RWPE1 (cell line): ENCODE measurements at regions not wholly inside any gene's neighbourhood (a gene's known extent, or its start where the extent isn't known, plus 50 kb on each side); places are given as distances from the start of the nearest gene placed in this dataset.

Experiments used
- CTCF ChIA-PET: fragments of 350-600 bp; sonication (Branson Sonifier 250); formaldehyde crosslinking; extraction: SDS; loops from one replicate; lab custom pipeline; 2021; lab: Yijun Ruan, JAX
- POLR2A ChIA-PET: fragments of 400-600 bp; formaldehyde crosslinking; extraction: SDS; loops from one replicate; lab custom pipeline; 2020; ENCODE audit warnings: antibody characterized with exemption; ENCODE audit not compliant: low non-redundant PET; lab: Yijun Ruan, JAX
- DNase-seq: peaks from one replicate; pipeline ENCODE4 v3.0.0; 2012; ENCODE audit warnings: low spot score
- H3K27ac ChIP-seq: fragments of 450-650 bp; 2 replicates; pipeline ENCODE4 v1.5.1; 2017
- CTCF ChIP-seq: fragments of 450-650 bp; conservative IDR thresholded peaks from 2 replicates; pipeline ENCODE4 v1.5.1; 2017; ENCODE audit warnings: low read depth, mild to moderate bottlenecking

- no peak overlapping the region for H3K27ac ChIP-seq
- POLR2A ChIA-PET, result no interaction called here
- no peak for DNase-seq
- TF ChIP-seq CTCF, result no peak
- CTCF ChIA-PET, result no interaction called here
Observed at GRCh38 chr5:17766031-17766430, 131.8 kb downstream of the TAF11L14 start.

GRCh38 chr5:17769277-17769676 is 135.0 kb downstream of the TAF11L14 start:
- ChIA-PET CTCF (no interaction called here), POLR2A (no interaction called here)
- no peak for DNase-seq
- H3K27ac ChIP-seq, result no peak overlapping the region
- TF ChIP-seq CTCF, result no peak

GRCh38 chr5:17772232-17772631 is 138.0 kb downstream of the TAF11L14 start:
- POLR2A ChIA-PET, result no interaction called here
- CTCF ChIA-PET, result no interaction called here
- DNase-seq, result no peak
- H3K27ac ChIP-seq, result no peak overlapping the region
- no peak for TF ChIP-seq CTCF

- ChIA-PET CTCF (interaction anchor here (0.7 kb wide), 1 partner anchor 418 kb away, joined by 7 read pairs; no protein-coding TSS in a partner anchor), POLR2A (no interaction called here)
- no peak overlapping the region for H3K27ac ChIP-seq
- TF ChIP-seq CTCF, result no peak
- DNase-seq, result no peak
Observed at GRCh38 chr5:17785774-17786173, 151.5 kb downstream of the TAF11L14 start.

- DNase-seq, result no peak
- TF ChIP-seq CTCF, result no peak
- CTCF ChIA-PET, result no interaction called here
- no peak overlapping the region for H3K27ac ChIP-seq
- POLR2A ChIA-PET, result no interaction called here
Observed at GRCh38 chr5:17788351-17788750, 154.1 kb downstream of the TAF11L14 start.

- POLR2A ChIA-PET, result no interaction called here
- no peak for DNase-seq
- TF ChIP-seq CTCF, result no peak
- CTCF ChIA-PET, result no interaction called here
- no peak overlapping the region for H3K27ac ChIP-seq
Observed at GRCh38 chr5:17794201-17794600, 159.9 kb downstream of the TAF11L14 start.

GRCh38 chr5:17794815-17795214 is 160.6 kb downstream of the TAF11L14 start:
- no peak for DNase-seq
- CTCF ChIA-PET, result no interaction called here
- no peak for TF ChIP-seq CTCF
- H3K27ac ChIP-seq, result no peak overlapping the region
- POLR2A ChIA-PET, result no interaction called here
